ENCODE measurements at regions not wholly inside any gene's neighbourhood (a gene's known extent, or its start where the extent isn't known, plus 50 kb on each side); places are given as distances from the start of the nearest gene placed in this dataset.

DNA sequence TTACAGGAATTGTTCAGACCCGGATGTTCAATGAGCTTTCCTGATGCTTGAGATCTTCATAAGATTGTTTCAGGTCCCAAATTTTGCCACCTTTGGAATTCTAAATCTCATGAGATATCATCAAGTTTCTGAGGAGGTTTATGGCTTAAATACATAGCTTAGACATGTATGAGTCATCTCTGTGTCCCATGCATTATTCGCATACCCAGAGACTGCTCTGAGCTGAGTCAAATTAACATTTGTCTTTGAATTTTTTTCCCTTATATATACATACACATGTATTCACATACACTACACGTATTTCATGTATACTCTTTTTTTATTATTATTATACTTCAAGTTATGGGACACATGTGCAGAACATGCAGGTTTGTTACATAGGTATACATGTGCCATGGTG, 744.6 kb downstream of the BRINP1 start (continued):
- TF ChIP-seq, protein P1, sequence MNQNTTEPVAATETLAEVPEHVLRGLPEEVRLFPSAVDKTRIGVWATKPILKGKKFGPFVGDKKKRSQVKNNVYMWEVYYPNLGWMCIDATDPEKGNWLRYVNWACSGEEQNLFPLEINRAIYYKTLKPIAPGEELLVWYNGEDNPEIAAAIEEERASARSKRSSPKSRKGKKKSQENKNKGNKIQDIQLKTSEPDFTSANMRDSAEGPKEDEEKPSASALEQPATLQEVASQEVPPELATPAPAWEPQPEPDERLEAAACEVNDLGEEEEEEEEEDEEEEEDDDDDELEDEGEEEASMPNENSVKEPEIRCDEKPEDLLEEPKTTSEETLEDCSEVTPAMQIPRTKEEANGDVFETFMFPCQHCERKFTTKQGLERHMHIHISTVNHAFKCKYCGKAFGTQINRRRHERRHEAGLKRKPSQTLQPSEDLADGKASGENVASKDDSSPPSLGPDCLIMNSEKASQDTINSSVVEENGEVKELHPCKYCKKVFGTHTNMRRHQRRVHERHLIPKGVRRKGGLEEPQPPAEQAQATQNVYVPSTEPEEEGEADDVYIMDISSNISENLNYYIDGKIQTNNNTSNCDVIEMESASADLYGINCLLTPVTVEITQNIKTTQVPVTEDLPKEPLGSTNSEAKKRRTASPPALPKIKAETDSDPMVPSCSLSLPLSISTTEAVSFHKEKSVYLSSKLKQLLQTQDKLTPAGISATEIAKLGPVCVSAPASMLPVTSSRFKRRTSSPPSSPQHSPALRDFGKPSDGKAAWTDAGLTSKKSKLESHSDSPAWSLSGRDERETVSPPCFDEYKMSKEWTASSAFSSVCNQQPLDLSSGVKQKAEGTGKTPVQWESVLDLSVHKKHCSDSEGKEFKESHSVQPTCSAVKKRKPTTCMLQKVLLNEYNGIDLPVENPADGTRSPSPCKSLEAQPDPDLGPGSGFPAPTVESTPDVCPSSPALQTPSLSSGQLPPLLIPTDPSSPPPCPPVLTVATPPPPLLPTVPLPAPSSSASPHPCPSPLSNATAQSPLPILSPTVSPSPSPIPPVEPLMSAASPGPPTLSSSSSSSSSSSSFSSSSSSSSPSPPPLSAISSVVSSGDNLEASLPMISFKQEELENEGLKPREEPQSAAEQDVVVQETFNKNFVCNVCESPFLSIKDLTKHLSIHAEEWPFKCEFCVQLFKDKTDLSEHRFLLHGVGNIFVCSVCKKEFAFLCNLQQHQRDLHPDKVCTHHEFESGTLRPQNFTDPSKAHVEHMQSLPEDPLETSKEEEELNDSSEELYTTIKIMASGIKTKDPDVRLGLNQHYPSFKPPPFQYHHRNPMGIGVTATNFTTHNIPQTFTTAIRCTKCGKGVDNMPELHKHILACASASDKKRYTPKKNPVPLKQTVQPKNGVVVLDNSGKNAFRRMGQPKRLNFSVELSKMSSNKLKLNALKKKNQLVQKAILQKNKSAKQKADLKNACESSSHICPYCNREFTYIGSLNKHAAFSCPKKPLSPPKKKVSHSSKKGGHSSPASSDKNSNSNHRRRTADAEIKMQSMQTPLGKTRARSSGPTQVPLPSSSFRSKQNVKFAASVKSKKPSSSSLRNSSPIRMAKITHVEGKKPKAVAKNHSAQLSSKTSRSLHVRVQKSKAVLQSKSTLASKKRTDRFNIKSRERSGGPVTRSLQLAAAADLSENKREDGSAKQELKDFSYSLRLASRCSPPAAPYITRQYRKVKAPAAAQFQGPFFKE (tag by site-specific recombination; IDR thresholded peaks at IDR 0.05; ENCODE audit: borderline replicate concordance): no peak
- no peak for TF ChIP-seq ZFP69B (tag by site-specific recombination; IDR thresholded peaks at IDR 0.05)
- no peak for TF ChIP-seq ZNF311 (tag by site-specific recombination; IDR thresholded peaks at IDR 0.05; ENCODE audit: borderline replicate concordance)
- TF ChIP-seq ZNF830 (tag by site-specific recombination; IDR thresholded peaks at IDR 0.05; ENCODE audit: low read depth): no peak
- TF ChIP-seq, protein P2, sequence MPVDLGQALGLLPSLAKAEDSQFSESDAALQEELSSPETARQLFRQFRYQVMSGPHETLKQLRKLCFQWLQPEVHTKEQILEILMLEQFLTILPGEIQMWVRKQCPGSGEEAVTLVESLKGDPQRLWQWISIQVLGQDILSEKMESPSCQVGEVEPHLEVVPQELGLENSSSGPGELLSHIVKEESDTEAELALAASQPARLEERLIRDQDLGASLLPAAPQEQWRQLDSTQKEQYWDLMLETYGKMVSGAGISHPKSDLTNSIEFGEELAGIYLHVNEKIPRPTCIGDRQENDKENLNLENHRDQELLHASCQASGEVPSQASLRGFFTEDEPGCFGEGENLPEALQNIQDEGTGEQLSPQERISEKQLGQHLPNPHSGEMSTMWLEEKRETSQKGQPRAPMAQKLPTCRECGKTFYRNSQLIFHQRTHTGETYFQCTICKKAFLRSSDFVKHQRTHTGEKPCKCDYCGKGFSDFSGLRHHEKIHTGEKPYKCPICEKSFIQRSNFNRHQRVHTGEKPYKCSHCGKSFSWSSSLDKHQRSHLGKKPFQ (tag by site-specific recombination; IDR thresholded peaks at IDR 0.05): no peak
- no peak for TF ChIP-seq KLF16 (tag by site-specific recombination; IDR thresholded peaks at IDR 0.05)
- TF ChIP-seq ZNF239 (tag by site-specific recombination; IDR thresholded peaks at IDR 0.05): no peak
- no peak for TF ChIP-seq ZNF366 (tag by site-specific recombination; conservative IDR thresholded peaks at IDR 0.05)
- no peak for TF ChIP-seq ZNF19 (tag by site-specific recombination; IDR thresholded peaks at IDR 0.05; ENCODE audit: low read depth)
- TF ChIP-seq, protein P3, sequence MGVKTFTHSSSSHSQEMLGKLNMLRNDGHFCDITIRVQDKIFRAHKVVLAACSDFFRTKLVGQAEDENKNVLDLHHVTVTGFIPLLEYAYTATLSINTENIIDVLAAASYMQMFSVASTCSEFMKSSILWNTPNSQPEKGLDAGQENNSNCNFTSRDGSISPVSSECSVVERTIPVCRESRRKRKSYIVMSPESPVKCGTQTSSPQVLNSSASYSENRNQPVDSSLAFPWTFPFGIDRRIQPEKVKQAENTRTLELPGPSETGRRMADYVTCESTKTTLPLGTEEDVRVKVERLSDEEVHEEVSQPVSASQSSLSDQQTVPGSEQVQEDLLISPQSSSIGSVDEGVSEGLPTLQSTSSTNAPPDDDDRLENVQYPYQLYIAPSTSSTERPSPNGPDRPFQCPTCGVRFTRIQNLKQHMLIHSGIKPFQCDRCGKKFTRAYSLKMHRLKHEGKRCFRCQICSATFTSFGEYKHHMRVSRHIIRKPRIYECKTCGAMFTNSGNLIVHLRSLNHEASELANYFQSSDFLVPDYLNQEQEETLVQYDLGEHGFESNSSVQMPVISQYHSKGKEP (tag by site-specific recombination; IDR thresholded peaks at IDR 0.05): no peak
- TF ChIP-seq ZBTB17 (tag by site-specific recombination; IDR thresholded peaks at IDR 0.05): no peak

DNA sequence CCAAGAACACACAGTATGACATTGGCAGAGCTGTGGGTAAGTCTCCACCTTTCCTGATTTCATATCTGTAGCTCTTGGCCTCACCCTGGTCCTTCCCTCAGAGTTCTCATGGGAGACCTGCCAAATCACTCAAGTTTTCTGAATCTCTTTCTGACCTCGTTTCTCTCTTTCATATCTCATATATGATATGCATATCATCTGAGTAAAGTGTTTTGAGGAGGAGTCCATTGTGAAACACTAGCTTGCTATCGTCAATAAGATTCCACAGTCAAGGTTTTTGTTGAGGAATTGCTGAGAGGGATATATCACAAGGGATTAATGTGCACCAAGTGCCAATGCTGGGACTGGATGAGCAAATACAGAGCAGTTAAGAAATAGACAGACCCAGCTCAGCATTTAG, 739.2 kb downstream of the BRINP1 start:
- Histone ChIP-seq H3K27ac (ENCODE audit: extremely low read depth, low read depth, low read length) (no peak overlapping the region), H3K9me3 (ENCODE audit: control insufficient read depth, insufficient read depth, low read depth, low read length) (no peaks in the 10 kb centered on the region), H3K36me3 (ENCODE audit: control insufficient read depth in 2 of 2, insufficient read depth in 1 of 2, low read length in 2 of 2) (no peaks in the 10 kb centered on the region), H3K4me1 (ENCODE audit: control insufficient read depth, insufficient read depth, low read length) (no peaks in the 10 kb centered on the region), H3K4me3 (ENCODE audit: low read depth, low read length) (no peak overlapping the region)
- TF ChIP-seq HOXC10 (CRISPR knock-in tag; IDR thresholded peaks at IDR 0.05) (no peak), ZNF777 (tag by site-specific recombination; IDR thresholded peaks at IDR 0.05; ENCODE audit: borderline replicate concordance) (no peak), ZNF138 (tag by site-specific recombination; IDR thresholded peaks at IDR 0.05; ENCODE audit: borderline replicate concordance) (no peak), ZNF830 (tag by site-specific recombination; IDR thresholded peaks at IDR 0.05; ENCODE audit: low read depth) (no peak), ZNF658 (tag by site-specific recombination; IDR thresholded peaks at IDR 0.05) (no peak), ZNF664 (tag by site-specific recombination; IDR thresholded peaks at IDR 0.05) (no peak), ZNF121 (tag by site-specific recombination; IDR thresholded peaks at IDR 0.05) (no peak), ZNF544 (tag by site-specific recombination; IDR thresholded peaks at IDR 0.05) (no peak)
- TF ChIP-seq, protein P4, sequence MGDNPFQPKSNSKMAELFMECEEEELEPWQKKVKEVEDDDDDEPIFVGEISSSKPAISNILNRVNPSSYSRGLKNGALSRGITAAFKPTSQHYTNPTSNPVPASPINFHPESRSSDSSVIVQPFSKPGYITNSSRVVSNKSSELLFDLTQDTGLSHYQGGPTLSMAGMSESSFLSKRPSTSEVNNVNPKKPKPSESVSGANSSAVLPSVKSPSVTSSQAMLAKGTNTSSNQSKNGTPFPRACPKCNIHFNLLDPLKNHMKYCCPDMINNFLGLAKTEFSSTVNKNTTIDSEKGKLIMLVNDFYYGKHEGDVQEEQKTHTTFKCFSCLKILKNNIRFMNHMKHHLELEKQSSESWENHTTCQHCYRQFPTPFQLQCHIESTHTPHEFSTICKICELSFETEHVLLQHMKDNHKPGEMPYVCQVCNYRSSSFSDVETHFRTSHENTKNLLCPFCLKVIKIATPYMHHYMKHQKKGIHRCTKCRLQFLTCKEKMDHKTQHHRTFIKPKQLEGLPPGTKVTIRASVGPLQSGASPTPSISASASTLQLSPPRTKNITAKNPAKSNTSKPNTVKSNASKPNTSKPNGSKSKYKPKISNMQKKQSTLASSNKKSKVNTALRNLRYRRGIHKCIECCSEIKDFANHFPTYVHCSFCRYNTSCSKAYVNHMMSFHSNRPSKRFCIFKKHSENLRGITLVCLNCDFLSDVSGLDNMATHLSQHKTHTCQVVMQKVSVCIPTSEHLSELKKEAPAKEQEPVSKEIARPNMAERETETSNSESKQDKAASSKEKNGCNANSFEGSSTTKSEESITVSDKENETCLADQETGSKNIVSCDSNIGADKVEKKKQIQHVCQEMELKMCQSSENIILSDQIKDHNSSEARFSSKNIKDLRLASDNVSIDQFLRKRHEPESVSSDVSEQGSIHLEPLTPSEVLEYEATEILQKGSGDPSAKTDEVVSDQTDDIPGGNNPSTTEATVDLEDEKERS (tag by site-specific recombination; IDR thresholded peaks at IDR 0.05): no peak
- TF ChIP-seq, protein P5, sequence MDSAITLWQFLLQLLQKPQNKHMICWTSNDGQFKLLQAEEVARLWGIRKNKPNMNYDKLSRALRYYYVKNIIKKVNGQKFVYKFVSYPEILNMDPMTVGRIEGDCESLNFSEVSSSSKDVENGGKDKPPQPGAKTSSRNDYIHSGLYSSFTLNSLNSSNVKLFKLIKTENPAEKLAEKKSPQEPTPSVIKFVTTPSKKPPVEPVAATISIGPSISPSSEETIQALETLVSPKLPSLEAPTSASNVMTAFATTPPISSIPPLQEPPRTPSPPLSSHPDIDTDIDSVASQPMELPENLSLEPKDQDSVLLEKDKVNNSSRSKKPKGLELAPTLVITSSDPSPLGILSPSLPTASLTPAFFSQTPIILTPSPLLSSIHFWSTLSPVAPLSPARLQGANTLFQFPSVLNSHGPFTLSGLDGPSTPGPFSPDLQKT (IDR thresholded peaks at IDR 0.05; ENCODE audit: borderline replicate concordance, low read depth, low read length): no peak
- ChIA-PET CTCF (no interaction called here), POLR2A (no interaction called here)

Data from HEK293 (cell line).